ENCODE measurements at regions not wholly inside any gene's neighbourhood (a gene's known extent, or its start where the extent isn't known, plus 50 kb on each side); places are given as distances from the start of the nearest gene placed in this dataset.

DNA sequence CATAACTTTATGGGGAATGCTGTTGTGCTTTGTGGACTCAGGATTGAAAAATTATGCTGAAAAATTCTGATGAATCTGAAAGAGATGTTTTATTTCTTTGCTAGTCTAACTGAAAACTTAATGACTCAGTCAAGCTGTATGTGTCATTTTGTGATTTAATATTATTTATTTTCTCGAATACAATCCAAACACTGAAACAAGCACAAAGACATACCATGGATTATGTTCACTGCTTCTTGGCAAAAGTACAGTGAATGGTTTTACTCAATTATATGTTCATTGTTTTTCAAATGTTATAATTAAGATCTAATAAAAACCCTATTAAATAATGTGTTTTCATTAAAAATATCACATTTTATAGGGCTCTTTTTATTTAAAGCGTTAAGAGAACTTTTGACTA is 330.6 kb upstream of the EPHA7 start:
- intact Hi-C loops (cut with DNase I; ENCODE audit: low total_unique reads), result no loop called here
- no peak overlapping the region for H3K4me3 ChIP-seq
- H3K27me3 ChIP-seq, result no peaks in the 10 kb centered on the region
- ATAC-seq (no peak), DNase-seq (no peak)
- in situ Hi-C loops (cut with MboI; ENCODE audit: low sequenced_read_pairs in 4 of 4), result no loop called here
- no peaks in the 10 kb centered on the region for H3K36me3 ChIP-seq
- no peak overlapping the region for H3K27ac ChIP-seq
- no peak for TF ChIP-seq POLR2A (IDR thresholded peaks at IDR 0.05)
- TF ChIP-seq, protein P1, sequence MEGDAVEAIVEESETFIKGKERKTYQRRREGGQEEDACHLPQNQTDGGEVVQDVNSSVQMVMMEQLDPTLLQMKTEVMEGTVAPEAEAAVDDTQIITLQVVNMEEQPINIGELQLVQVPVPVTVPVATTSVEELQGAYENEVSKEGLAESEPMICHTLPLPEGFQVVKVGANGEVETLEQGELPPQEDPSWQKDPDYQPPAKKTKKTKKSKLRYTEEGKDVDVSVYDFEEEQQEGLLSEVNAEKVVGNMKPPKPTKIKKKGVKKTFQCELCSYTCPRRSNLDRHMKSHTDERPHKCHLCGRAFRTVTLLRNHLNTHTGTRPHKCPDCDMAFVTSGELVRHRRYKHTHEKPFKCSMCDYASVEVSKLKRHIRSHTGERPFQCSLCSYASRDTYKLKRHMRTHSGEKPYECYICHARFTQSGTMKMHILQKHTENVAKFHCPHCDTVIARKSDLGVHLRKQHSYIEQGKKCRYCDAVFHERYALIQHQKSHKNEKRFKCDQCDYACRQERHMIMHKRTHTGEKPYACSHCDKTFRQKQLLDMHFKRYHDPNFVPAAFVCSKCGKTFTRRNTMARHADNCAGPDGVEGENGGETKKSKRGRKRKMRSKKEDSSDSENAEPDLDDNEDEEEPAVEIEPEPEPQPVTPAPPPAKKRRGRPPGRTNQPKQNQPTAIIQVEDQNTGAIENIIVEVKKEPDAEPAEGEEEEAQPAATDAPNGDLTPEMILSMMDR (IDR thresholded peaks at IDR 0.05 in 4 of 5, conservative IDR thresholded peaks at IDR 0.05 in 1 of 5), result no peak
- H3K9me3 ChIP-seq, result no peaks in the 10 kb centered on the region
- H3K4me1 ChIP-seq, result no peaks in the 10 kb centered on the region

- ATAC-seq (no peak), DNase-seq (no peak)
- Histone ChIP-seq H3K27me3 (no peaks in the 10 kb centered on the region), H3K36me3 (no peaks in the 10 kb centered on the region), H3K4me3 (no peak overlapping the region), H3K27ac (no peak overlapping the region), H3K4me1 (no peaks in the 10 kb centered on the region), H3K9me3 (no peaks in the 10 kb centered on the region)
- TF ChIP-seq POLR2A (IDR thresholded peaks at IDR 0.05), result no peak
- TF ChIP-seq, protein P1 (IDR thresholded peaks at IDR 0.05 in 4 of 5, conservative IDR thresholded peaks at IDR 0.05 in 1 of 5), result no peak
- in situ Hi-C loops (cut with MboI; ENCODE audit: low sequenced_read_pairs in 4 of 4), result no loop called here
- intact Hi-C loops (cut with DNase I; ENCODE audit: low total_unique reads), result no loop called here
These were observed 329.8 kb upstream of the EPHA7 start for GRCh38 chr6:93749191-93749590.

DNA sequence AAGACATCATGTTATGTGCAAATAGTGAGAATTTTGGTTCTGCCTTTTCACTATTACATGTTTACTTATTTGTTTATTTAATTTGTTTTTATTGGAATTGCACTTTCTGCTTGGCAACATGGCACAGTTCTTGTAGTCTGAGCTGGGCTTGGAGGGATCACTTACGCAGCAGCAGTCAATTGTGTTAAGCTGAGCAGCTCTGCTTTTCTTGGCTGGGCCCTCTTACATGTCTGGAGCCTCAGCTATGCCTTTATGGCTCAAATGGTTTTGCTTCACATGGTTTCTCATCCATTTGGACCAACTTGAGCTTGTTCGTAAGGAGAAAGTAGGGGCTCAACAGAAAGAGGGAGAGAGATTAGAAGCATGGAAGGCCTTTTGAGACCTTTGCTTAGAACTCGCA is 327.5 kb upstream of the EPHA7 start:
- Histone ChIP-seq H3K4me1 (no peaks in the 10 kb centered on the region), H3K36me3 (no peaks in the 10 kb centered on the region), H3K4me3 (no peak overlapping the region), H3K9me3 (no peaks in the 10 kb centered on the region), H3K27ac (no peak overlapping the region), H3K27me3 (no peaks in the 10 kb centered on the region)
- TF ChIP-seq, protein P1 (IDR thresholded peaks at IDR 0.05 in 4 of 5, conservative IDR thresholded peaks at IDR 0.05 in 1 of 5), result no peak
- no peak for TF ChIP-seq POLR2A (IDR thresholded peaks at IDR 0.05)
- intact Hi-C loops (cut with DNase I; ENCODE audit: low total_unique reads) (no loop called here), in situ Hi-C loops (cut with MboI; ENCODE audit: low sequenced_read_pairs in 4 of 4) (no loop called here)
- no peak for ATAC-seq
- DNase-seq, result no peak

GRCh38 chr6:93745306-93745705 is 325.9 kb upstream of the EPHA7 start:
- no peaks in the 10 kb centered on the region for H3K4me1 ChIP-seq
- intact Hi-C loops (cut with DNase I; ENCODE audit: low total_unique reads) (no loop called here), in situ Hi-C loops (cut with MboI; ENCODE audit: low sequenced_read_pairs in 4 of 4) (no loop called here)
- H3K27me3 ChIP-seq, result no peaks in the 10 kb centered on the region
- no peak overlapping the region for H3K4me3 ChIP-seq
- no peak overlapping the region for H3K27ac ChIP-seq
- ATAC-seq, result no peak
- no peaks in the 10 kb centered on the region for H3K9me3 ChIP-seq
- TF ChIP-seq POLR2A (IDR thresholded peaks at IDR 0.05), result no peak
- TF ChIP-seq, protein P1 (IDR thresholded peaks at IDR 0.05 in 4 of 5, conservative IDR thresholded peaks at IDR 0.05 in 1 of 5), result no peak
- DNase-seq, result no peak
- no peaks in the 10 kb centered on the region for H3K36me3 ChIP-seq

DNA sequence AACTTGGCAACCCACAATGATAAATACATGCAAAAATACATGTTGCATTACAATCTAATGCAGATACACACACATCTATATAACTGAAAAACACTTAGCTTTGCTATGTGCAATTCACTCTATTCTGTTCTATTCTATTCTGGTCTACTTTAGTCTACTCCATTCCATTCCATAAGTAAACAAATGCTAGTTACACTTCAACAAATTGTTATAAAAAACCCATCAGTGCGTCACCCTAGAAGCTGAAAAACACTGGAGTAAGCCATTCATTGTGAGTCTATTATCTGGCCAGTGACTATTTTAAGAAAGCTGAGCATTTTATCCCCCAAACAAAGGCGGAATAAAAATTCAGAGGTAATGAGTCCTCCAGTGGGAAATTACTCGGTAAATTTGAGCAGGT is 315.7 kb upstream of the EPHA7 start:
- intact Hi-C loops (cut with DNase I; ENCODE audit: low total_unique reads) (no loop called here), in situ Hi-C loops (cut with MboI; ENCODE audit: low sequenced_read_pairs in 4 of 4) (no loop called here)
- H3K9me3 ChIP-seq, result no peaks in the 10 kb centered on the region
- no peaks in the 10 kb centered on the region for H3K36me3 ChIP-seq
- DNase-seq (no peak), ATAC-seq (no peak)
- H3K27me3 ChIP-seq, result no peaks in the 10 kb centered on the region
- no peak overlapping the region for H3K27ac ChIP-seq
- no peaks in the 10 kb centered on the region for H3K4me1 ChIP-seq
- no peak overlapping the region for H3K4me3 ChIP-seq
- TF ChIP-seq POLR2A (IDR thresholded peaks at IDR 0.05), result no peak
- TF ChIP-seq, protein P1 (IDR thresholded peaks at IDR 0.05 in 4 of 5, conservative IDR thresholded peaks at IDR 0.05 in 1 of 5), result no peak

All from gastrocnemius medialis (tissue), 4 donors.